IPS-11a (cell line): ENCODE measurements at regions not wholly inside any gene's neighbourhood (a gene's known extent, or its start where the extent isn't known, plus 50 kb on each side); places are given as distances from the start of the nearest gene placed in this dataset.
"Not testable (repeated sequence)": the region's sequence is repeated elsewhere in the genome, so short reads cannot be mapped to it uniquely, and the experiment has no call there.

Experiments used
- H3K4me3 ChIP-seq: one replicate; pipeline ENCODE4 v1.5.1; 2013; ENCODE audit warnings: low read depth, low read length, control low read depth

DNA sequence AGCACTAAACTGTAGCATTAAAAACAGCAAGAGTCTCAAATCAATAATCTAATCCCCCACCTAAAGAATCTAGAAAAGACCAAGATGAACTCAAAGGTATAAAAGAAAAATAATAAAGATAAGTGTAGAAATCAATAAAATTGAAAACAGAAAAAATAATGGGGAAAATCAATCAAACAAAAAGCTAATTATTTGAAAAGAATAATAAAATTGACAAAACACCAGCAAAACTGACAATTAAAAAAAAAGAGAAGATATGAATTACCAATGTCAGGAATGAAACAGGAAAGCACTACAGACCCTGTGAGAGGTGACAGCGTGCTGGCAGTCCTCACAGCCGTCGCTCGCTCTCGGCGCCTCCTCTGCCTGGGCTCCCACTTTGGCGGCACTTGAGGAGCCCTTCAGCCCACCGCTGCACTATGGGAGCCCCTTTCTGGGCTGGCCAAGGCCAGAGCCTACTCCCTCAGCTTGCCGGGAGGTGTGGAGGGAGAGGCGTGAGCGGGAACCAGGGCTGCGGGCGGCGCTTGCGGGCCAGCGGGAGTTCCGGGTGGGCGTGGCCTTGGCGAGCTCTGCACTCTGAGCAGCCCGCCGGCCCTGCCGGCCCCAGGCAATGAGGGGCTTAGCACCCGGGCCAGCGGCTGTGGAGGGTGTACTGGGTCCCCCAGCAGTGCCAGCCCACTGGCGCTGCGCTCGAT lies 105.3 kb upstream of the HEY2 start:
- not testable (repeated sequence) for H3K4me3 ChIP-seq

DNA sequence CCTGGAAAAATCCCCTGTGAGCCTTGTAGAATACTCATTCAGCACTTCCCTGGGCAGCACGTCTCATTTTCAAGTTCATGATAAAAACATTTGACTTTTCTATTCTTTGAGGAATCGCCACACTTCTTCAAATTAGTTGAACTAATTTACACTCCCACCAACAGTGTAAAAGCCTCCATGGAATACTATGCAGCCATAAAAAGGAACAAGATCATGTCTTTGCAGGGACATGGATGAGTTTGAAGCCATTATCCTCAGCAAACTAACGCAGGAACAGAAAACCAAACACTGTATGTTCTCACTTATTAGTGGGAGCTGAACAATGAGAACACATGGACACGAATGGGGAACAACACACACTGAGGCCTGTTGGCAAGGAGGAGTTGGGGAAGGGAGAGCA lies 102.0 kb upstream of the HEY2 start:
- no peak overlapping the region for H3K4me3 ChIP-seq

DNA sequence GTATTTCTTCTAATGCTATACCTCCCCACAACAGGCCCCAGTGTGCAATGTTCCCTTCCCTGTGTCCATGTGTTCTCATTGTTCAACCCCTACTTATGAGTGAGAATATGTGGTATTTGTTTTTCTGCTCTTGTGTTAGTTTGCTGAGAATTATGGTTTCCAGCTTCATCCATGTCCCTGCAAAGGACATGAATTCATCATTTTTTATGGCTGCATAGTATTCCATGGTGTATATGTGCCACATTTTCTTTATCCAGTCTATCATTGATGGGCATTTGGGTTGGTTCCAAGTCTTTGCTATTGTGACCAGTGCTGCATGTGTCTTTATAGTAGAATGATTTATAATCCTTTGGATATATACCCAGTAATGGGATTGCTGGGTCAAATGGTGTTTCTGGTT lies 95.7 kb upstream of the HEY2 start:
- H3K4me3 ChIP-seq = not testable (repeated sequence)

DNA sequence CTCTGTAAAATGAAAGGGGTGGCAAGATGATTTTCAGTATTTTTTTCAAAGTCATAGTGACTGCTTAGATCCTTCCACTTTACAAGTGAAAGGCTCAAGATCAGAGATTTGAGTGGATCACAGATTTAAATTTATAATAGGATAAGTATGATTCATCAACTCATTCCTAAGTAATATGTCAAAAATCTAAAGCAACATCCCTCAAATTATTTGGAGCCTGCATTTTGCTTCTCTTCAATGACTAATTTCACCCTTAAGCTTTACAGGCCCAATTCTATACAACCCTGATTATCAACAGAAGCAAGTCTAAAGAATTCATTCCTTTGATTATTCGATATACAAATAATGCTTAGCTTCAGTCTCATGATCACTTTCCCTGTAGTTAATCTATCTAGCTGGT lies 93.9 kb upstream of the HEY2 start:
- H3K4me3 ChIP-seq = no peak overlapping the region

DNA sequence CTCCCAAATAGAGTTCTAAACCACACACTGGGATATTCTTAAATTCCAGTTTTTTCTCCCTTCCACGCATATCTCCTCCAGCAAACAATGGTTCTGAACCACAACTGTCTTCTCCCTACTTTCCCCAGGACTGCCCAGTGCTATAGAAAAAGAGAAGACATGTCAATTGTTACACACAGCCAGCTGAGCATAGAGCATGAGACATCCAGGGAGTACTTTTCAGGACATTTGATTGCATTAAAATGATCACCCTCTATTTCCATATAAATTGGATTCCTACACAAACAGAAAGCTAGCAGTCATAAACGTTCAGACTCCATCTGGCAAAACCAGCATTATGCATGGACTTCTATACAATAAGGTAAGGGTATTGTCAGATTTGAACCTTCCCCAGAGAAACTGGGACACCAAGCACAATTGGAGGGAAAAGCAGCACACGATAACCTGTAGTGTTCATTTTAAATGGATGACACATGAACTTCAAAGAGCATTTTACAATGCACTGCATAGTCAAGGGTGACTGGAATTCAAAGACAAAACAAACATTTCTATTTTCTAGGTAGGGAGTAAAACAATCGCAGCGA lies 93.1 kb upstream of the HEY2 start:
- H3K4me3 ChIP-seq = no peak overlapping the region

DNA sequence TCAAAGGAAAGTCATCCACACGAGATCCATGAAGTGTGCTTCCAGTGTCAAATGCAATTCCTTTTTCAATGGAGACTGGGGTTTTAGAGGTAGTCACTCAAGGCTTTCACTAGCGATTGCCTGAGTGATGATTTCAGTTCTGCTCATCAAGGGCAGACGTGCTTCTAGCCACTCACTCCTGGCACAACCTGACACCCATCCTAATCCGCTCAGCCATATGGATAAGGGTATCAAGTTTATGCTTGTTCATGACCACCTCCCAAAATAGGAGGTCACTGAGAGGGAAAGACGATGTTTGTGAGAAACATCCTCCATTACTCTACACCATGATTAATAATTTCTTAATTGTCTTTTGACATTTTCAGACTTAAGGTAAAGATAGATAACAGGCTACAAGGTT lies 91.3 kb upstream of the HEY2 start:
- no peak overlapping the region for H3K4me3 ChIP-seq

DNA sequence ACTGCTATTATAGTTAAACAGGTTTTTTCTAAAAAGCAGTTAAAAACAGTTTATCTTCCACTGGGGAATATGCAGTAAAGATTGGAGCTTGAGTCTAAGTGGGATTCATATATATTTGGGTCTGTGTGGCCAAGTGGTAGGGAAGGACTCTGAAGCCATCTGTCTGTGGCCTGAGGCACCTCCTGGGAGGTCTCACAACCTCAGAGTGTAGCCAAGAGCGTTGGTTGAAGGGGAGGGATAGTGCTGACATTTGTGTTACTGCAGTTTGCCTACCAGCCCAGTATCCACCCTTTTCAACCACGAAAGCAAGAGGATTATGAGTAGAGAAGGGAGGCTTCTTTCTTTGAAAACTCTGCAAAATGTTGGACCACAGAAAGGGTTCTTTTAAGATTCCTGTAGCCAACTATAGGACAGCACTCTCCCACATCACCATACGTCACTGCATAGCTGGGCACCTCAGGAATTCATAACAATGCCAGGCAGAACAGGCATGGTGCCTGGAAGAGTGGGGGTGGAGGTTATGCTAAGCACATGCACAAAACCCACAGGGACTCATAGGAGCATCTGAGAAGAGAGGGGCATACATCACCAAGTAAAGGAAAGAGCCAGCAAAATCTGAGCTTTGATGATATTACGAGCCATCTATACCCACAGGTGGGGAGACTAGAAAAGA lies 90.5 kb upstream of the HEY2 start:
- H3K4me3 ChIP-seq = no peak overlapping the region

DNA sequence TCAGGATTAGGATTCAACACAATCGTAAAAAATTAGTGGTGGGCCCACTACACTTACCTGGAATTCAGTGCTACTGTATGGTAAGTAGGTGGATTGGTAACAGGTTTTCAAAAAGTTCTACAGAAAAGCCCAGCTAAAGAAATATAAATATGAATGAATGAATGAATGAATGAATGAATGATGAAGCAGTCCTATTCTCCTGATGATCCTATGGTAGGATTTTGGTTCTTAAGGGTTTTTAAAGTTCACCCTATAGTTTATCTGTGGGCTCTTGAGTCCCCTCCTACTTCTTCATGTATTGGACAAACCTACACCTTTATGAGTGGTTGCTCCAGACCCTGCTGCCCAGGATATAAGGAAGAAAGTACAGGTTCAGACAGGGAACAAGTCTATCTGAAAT lies 89.5 kb upstream of the HEY2 start:
- H3K4me3 ChIP-seq = no peak overlapping the region

DNA sequence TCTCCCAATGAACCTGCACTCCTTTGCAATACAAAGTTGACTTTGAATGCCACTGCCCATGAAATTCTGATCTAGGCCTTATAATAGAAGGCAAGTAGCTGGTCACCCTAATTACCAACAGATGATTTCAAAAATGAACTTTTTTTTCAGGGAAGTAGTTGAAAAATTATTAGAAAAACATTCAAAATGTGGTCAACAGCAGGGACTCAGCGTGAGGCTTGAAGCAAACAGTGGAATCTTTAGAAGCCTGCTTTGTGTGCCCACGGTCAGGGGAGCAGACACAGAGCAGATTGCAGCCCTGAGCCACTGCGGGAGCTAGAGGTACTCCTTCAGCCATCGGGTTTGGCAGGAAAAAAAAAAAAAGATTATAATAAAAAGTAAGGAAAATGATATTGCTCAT lies 87.1 kb upstream of the HEY2 start:
- no peak overlapping the region for H3K4me3 ChIP-seq

DNA sequence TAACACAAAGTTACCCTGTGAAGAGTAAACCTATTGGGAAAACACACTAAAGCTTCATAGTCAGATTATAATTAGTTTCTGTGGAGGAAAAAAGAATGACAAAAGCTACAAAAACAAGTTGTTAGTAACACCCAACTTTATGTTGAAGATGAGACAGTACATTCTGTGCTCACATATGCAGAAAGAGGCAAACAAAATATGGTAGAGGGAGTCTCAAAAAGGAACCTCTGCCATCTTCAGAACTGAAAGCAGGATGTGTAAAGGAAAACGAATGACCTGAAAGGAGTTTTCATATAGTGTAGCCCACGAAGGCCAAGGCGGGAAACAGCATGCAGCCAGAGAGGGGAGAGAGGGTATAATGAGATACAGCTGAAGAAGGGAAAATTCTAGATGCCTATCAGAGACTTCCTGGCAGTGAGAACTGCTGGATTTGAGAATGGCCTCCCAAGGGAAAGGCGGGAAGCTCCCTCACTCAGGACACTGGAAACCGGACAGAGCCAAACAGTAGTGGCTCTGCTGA lies 84.1 kb upstream of the HEY2 start:
- no peak overlapping the region for H3K4me3 ChIP-seq

DNA sequence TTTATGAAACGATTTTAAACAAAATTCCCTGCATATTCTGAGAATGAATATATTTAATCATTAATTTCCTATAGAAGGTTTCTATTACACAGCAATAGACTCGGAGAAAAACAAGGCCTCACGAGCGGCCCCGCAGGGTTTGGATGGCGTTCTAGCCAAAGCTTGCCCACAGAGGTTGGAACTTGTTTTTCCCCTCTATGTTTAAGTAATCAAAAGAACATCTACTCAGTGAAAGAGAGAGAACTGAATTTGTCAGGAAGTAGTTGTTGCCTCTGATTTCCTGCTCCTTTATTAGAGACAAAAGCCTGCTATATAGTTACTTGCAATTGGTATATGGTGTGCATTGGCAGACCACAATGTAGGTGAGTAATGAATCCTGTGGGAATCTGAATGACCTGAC lies 82.1 kb upstream of the HEY2 start:
- no peak overlapping the region for H3K4me3 ChIP-seq

DNA sequence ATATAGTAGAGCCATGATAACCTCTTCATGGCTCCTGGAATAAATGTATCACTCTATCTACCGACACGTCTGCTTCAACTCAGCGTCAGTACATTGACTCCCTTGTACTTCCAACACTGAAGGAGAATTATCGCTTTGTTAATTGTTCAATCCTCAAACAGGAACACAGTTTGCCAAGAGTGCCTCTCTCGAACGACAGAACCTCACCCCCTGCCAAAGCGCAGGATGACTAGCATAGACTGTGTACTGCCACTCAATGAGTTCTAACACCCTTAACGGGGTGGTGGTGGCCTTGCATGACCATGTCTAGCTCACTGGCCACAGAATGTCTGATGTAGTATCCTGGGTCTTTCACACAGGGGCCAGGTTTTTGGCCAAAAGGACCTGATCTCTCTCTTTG lies 81.4 kb upstream of the HEY2 start:
- no peak overlapping the region for H3K4me3 ChIP-seq

DNA sequence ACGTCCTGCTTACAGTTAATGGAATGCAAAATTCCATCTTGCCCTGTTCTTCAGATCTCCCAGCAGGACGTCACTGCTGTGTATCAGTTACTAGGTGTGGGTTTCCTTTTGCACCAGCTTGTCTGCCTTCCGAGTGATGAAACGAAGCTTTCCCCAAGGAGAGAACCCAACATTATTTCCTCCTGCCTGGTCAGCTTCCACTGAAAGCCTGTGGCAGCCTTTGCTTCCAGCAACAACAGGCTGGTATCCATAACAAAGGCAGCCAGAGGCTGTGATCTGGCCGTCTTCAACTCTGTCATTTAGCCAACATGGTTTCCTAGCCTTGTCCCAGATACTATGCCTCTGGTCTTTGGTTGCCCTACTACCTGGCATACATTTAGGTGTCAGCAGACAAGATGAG lies 78.9 kb upstream of the HEY2 start:
- H3K4me3 ChIP-seq = no peak overlapping the region

DNA sequence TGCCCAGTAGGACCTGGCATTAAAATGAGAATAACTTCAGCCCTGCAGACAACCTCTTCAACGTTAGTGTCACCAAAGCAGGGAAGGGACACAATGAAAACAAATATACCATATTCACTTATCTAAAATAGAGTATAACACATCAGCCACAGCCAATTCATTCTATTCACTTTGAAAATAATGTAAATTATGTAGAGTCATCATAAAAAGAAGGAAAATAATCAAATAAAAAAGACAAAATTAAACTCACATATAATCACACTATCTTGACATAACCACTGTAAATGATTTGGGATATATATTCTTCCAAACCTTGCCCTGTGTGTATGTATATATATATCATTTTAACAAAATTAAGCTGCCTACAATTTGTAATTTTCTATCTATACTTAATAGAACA lies 78.1 kb upstream of the HEY2 start:
- H3K4me3 ChIP-seq = no peak overlapping the region

DNA sequence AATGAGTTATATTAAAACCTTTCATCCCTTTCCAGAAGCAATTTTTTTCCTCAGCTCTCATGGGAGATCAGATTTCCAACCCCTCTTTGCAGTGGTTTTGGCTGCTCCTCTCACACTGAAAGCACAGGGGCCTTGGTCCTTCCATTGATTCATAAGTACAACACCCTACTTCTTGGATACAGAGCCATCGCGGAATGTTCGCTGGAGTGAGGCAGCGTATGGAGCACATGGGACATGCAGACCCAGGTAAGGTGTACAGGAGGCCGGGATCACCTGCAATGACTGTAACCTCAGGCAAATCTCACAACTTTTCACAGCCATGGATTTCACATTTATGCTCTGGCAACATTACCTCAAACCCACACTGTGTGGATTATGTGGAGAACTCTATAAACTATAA lies 75.2 kb upstream of the HEY2 start:
- no peak overlapping the region for H3K4me3 ChIP-seq

DNA sequence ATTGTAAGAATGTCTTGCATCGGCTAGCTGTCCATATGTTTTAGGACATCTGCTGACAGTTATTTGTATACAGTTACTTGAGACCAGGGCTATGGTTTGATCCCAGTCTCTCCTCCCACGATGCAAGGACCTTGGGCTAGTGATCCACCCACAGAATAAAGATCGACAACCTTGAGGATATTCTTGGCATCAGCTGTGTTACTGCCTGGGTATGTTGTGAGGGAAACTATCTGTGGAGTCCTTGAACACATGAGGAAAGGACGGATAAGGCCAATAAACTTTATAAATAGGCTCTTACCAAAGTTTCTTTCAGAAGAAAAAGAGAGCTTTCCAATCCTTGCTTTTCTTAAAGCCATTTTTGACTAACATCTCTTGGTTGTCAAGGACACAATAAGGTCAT lies 70.8 kb upstream of the HEY2 start:
- H3K4me3 ChIP-seq = no peak overlapping the region

DNA sequence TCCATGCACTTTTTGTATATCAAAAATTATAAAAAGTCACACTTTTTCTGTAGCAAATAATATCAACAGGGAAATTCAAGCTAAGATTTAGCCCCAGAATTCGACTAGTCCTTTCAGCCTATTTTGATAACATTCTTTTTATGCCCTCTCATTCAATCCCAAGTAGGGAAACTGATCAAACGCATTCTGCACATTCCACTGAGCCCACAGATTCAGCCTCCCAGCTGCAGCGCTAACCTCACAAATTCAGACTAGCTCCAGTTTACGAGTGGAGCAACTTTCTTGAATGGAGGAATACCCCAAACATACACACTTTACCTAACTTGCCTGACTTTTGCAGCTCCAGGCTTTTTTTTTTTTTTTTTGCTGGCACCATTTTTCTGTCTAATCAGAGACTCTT lies 70.3 kb upstream of the HEY2 start:
- H3K4me3 ChIP-seq = no peak overlapping the region

DNA sequence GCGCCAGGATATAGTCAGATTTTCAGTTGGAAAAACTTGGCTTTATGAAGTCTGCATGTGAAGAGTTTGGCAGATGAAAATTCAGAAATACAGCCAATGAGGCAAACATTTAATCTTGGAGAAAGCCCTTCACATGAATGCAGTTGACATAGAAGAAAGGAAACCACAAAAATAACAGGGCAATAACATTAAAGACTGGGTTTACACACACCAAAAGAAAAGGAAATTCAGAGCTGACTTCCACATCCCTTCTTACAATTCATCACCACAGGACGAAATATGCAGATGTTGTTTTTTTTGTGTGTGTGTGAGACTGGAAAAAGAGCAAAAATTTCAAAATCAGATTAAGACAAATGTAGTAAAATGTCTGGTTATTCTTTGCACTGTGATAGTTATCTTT lies 69.8 kb upstream of the HEY2 start:
- no peak overlapping the region for H3K4me3 ChIP-seq

DNA sequence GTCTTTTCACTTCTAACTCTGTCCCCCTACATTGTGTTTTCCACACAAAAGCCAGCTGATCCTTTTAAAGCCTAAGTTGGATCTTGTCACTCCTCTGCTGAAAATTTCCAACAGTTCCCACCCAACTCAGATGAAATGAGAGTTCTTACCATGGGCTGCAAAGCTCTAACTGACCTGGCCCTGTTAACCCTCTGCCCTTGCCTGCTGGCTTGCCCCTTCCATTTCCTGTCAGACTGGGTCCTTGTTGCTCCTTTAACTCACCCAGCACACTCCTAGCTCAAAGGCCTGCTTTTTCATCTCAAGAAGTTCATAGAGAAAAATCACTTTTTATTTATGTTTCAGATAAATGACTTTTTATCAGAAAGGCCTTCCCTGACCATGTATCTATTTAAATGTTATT lies 66.5 kb upstream of the HEY2 start:
- no peak overlapping the region for H3K4me3 ChIP-seq

DNA sequence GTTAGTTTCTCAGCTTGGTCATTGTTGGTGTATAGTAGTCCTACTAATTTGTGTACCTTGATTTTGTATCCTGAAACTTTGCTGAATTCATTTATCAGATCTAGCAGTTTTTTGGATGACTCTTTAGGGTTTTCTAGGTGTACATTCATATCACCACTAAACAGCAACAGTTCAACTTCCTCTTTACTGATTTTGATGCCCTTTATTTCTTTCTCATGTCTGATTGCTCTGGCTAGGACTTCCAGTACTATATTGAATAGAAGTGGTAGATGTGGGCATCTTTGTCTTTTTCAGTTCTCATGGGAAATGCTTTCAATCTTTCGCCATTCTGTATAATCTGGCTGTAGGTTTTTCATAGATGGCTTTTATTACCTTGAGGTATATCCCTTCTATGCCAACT lies 61.3 kb upstream of the HEY2 start:
- no peak overlapping the region for H3K4me3 ChIP-seq

DNA sequence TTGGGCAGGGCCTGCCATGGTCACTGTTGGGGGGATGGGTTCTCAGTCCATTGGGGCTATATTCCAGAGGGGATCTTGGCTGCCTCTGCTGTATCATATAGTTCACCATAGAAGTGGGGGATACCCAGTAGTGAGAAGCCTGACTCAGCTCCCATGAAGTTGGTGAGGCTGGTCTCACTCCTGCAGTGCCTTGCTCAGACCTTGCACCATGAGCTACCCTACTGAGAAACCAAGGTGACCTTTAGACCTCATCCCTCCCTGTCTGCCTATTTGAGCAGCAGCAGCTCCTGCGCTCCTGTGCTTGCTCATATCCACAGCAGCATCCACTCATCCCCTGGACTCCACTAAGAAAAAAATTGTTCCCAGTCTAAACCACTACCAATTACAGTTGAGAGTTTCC lies 56.0 kb upstream of the HEY2 start:
- H3K4me3 ChIP-seq = no peak overlapping the region

DNA sequence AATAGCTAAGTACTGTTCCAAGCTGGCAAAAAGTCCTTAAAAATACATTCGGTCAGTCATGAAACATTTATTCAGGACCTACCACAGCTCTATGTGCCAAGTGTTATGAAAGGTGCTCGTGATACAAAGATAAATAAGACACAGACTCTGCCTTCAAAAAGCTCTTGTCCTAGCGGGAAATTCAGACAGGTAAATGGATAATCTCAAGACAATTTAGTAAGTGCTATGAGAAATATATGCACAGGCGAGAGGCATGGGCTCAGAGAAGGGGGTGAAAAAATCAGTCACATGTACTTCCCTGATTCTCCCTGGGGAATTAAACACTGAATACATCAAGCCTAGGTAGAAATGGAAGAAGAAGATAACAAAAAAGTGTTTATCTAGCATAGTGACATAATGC lies 49.8 kb upstream of the HEY2 start:
- no peak overlapping the region for H3K4me3 ChIP-seq
